ENCODE measurements at regions not wholly inside any gene's neighbourhood (a gene's known extent, or its start where the extent isn't known, plus 50 kb on each side); places are given as distances from the start of the nearest gene placed in this dataset.

DNA sequence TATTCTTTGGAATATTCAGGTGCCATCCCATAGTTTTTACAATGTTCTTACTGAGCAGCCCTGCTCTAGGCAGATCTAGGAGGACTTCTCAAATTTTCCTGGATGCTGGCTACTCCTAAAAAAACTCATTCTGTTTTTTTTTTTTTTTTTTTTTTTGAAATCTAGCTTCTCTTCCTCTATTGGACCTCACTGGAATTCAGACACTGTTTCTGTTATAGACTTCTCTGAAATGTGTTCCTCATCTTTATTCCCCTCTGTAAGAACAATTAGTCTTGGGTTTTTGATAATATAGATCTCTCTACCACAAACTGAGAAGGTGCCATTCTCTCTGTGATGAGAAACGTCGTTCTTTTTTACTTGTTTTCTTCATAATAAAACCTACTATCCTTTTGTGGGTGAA lies 115.3 kb upstream of the CCND2 start:
- Histone ChIP-seq H2AFZ (ENCODE audit: low read depth, low read length, poor library complexity, severe bottlenecking) (no peak overlapping the region), H3K9me3 (ENCODE audit: control insufficient read depth in 1 of 2, insufficient read depth in 1 of 2, low read depth in 1 of 2, low read length in 2 of 2) (no peaks in the 10 kb centered on the region), H3K27me3 (ENCODE audit: insufficient read depth, low read length) (peaks cover 17% of the 10 kb centered on the region; the same call in 1 of the 2 replicates), H3K4me3 (replicated peaks in 1 of 2; ENCODE audit: low read depth in 1 of 2, low read length in 2 of 2) (no peak overlapping the region), H3K4me1 (ENCODE audit: control insufficient read depth in 1 of 2, insufficient read depth in 2 of 2, low read length in 2 of 2) (no peaks in the 10 kb centered on the region), H4K20me1 (ENCODE audit: insufficient read depth) (no peaks in the 10 kb centered on the region), H3K79me2 (ENCODE audit: insufficient read depth, low read length) (no peaks in the 10 kb centered on the region), H3K9ac (ENCODE audit: low read length) (no peak overlapping the region), H3K36me3 (ENCODE audit: control insufficient read depth in 1 of 2, insufficient read depth in 2 of 2, low read length in 2 of 2) (no peaks in the 10 kb centered on the region), H3K27ac (ENCODE audit: low read depth, low read length) (no peak overlapping the region), H3K9me2 (ENCODE audit: insufficient read depth) (no peaks in the 10 kb centered on the region), H3K4me2 (ENCODE audit: low read length) (no peak overlapping the region)
- BruUV-seq (replicated peaks) = no TSS peak
- DNase-seq (ENCODE audit: low read depth, low spot score) = no peak
- ATAC-seq = no peak
- RAD21 ChIA-PET (ENCODE audit: low non-redundant PET in 1 of 2, low total read pairs in 2 of 2, uncharacterized antibody in 2 of 2, unreplicated experiment in 2 of 2) = no interaction called here
- POLR2A ChIA-PET = no interaction called here
- no peak for TF ChIP-seq SRF (IDR thresholded peaks at IDR 0.05; ENCODE audit: low read depth)
- no peak for TF ChIP-seq ZNF274 (IDR thresholded peaks at IDR 0.05; ENCODE audit: low read depth, low read length)
- TF ChIP-seq, protein P1, sequence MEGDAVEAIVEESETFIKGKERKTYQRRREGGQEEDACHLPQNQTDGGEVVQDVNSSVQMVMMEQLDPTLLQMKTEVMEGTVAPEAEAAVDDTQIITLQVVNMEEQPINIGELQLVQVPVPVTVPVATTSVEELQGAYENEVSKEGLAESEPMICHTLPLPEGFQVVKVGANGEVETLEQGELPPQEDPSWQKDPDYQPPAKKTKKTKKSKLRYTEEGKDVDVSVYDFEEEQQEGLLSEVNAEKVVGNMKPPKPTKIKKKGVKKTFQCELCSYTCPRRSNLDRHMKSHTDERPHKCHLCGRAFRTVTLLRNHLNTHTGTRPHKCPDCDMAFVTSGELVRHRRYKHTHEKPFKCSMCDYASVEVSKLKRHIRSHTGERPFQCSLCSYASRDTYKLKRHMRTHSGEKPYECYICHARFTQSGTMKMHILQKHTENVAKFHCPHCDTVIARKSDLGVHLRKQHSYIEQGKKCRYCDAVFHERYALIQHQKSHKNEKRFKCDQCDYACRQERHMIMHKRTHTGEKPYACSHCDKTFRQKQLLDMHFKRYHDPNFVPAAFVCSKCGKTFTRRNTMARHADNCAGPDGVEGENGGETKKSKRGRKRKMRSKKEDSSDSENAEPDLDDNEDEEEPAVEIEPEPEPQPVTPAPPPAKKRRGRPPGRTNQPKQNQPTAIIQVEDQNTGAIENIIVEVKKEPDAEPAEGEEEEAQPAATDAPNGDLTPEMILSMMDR (IDR thresholded peaks at IDR 0.05 in 2 of 3, conservative IDR thresholded peaks at IDR 0.05 in 1 of 3; ENCODE audit: borderline replicate concordance in 1 of 3, insufficient read depth in 1 of 3, low read depth in 2 of 3, low read length in 2 of 3) = no peak
- TF ChIP-seq, protein P2, sequence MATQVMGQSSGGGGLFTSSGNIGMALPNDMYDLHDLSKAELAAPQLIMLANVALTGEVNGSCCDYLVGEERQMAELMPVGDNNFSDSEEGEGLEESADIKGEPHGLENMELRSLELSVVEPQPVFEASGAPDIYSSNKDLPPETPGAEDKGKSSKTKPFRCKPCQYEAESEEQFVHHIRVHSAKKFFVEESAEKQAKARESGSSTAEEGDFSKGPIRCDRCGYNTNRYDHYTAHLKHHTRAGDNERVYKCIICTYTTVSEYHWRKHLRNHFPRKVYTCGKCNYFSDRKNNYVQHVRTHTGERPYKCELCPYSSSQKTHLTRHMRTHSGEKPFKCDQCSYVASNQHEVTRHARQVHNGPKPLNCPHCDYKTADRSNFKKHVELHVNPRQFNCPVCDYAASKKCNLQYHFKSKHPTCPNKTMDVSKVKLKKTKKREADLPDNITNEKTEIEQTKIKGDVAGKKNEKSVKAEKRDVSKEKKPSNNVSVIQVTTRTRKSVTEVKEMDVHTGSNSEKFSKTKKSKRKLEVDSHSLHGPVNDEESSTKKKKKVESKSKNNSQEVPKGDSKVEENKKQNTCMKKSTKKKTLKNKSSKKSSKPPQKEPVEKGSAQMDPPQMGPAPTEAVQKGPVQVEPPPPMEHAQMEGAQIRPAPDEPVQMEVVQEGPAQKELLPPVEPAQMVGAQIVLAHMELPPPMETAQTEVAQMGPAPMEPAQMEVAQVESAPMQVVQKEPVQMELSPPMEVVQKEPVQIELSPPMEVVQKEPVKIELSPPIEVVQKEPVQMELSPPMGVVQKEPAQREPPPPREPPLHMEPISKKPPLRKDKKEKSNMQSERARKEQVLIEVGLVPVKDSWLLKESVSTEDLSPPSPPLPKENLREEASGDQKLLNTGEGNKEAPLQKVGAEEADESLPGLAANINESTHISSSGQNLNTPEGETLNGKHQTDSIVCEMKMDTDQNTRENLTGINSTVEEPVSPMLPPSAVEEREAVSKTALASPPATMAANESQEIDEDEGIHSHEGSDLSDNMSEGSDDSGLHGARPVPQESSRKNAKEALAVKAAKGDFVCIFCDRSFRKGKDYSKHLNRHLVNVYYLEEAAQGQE (IDR thresholded peaks at IDR 0.05; ENCODE audit: low read depth) = no peak
- no peak for TF ChIP-seq EGR1 (IDR thresholded peaks at IDR 0.05; ENCODE audit: low read depth)
- no peak for TF ChIP-seq EZH2phosphoT487 (IDR thresholded peaks at IDR 0.05; ENCODE audit: borderline replicate concordance)
- no peak for TF ChIP-seq SIN3A (IDR thresholded peaks at IDR 0.05; ENCODE audit: low read depth)
- TF ChIP-seq TCF7L2 (IDR thresholded peaks at IDR 0.05; ENCODE audit: borderline replicate concordance, extremely low read depth, insufficient read depth, insufficient read length) = no peak
- no peak for TF ChIP-seq CEBPB (IDR thresholded peaks at IDR 0.05; ENCODE audit: low read depth)
- no peak for TF ChIP-seq FOSL1 (IDR thresholded peaks at IDR 0.05; ENCODE audit: low read depth)
- intact Hi-C loops (cut with micrococcal nuclease) = no loop called here
- CTCF ChIA-PET = no interaction called here

All from HCT116 (cell line).